Forelimb muscle (tissue), 1 donor: ENCODE measurements at regions not wholly inside any gene's neighbourhood (a gene's known extent, or its start where the extent isn't known, plus 50 kb on each side); places are given as distances from the start of the nearest gene placed in this dataset.
"Not testable (repeated sequence)": the region's sequence is repeated elsewhere in the genome, so short reads cannot be mapped to it uniquely, and the experiment has no call there.

Source experiments
- DNase-seq: peaks from one replicate; pipeline ENCODE4 v3.0.0-alpha.2; 2013; ENCODE audit warnings: low read depth

DNA sequence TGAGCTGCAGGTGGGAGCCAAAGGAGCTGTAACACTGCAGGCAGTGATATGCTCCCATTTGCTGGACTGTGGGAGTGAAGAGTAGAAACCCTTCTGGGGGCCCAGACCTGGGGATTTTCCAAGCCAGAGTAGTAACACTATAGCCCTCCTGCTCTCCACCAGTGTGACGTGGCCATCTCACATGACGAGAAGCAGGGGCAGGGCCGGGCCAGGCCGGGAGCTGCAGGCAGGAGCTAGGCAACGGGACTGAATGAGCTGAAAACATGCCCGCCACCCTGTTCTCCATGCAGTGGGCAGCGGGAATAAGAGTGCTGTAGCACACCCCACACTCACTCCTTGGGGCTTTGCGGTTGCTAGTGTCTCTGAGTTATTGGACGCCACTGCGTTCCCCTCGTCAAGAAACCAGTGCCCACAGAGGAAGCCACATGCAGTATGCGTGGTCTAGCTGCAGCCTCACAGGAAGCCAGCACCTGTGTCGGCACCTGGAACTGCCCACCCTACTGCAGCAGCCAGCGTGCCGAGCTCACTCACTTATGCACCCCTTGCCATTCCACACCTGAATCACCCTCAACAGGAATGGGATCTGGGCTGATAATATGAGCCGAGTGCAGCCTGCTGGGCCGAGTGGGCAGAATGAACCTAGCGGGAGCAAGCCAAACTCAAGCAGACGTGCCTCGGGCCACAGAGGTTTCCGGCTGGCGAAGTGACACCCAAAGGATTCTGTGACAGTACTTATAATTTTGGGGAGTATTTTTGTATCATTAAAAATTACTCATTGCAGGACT is 1389.6 kb downstream of the KCNT2 start:
- no peak for DNase-seq

DNA sequence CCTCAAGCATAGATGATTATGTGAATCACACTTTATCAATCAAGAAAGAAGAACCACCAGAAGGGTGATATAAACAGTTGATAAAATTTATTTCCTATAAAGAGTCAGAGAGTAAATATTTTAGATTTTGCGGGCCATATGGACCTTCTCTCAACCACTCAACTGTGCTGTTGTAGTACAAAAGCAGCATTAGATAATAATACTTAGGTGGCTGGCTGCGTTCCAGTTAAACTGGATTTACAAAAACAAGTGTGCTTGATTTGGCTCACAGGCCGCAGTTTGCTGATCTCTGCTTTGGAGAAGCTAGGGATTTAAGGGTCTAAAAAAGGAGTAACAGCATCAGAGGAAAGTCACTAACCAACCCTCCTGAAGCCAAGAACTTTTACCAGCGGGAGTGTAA is 1406.0 kb downstream of the KCNT2 start:
- no peak for DNase-seq

DNA sequence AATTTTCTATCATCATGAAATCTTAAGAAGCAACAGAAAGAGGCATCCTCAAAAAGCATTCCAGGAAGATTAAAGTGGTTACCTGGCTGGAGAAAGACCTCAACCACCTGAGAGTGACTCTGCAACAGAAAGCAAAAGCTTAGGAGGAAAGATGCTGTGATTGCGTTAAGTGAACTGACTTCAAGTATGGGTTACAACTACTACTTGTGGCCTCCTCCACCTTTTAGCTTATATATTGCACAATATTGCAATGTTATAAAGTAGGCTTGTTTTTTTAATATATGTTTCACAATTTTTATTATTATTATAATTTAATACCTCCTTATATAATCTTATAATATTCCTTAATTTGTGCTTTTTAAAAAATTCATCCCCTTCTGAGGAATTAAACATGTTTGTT is 1407.5 kb downstream of the KCNT2 start:
- DNase-seq: no peak

GRCh38 chr1:195197116-195197515 is 1411.1 kb downstream of the KCNT2 start:
- no peak for DNase-seq

- DNase-seq: no peak
Observed at GRCh38 chr1:195195423-195196057, 1412.7 kb downstream of the KCNT2 start.

DNA sequence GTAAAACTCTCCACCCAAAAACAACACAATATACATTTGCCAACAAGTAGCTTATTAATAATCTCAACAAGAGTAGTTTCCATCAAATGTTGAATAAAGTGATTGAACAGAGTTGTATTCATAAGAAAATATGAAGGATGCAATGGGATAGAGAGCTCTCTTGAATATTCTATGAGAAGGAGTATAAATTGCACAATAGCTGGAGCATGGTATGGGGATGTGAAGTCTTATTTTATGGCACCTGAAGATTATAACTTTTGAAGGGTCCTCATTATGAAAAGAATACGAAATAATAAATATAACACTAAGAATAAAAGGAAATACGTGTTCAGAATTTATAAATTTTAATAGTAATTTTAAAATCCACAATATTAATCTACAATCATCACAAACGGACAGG is 1415.1 kb downstream of the KCNT2 start:
- no peak for DNase-seq

DNA sequence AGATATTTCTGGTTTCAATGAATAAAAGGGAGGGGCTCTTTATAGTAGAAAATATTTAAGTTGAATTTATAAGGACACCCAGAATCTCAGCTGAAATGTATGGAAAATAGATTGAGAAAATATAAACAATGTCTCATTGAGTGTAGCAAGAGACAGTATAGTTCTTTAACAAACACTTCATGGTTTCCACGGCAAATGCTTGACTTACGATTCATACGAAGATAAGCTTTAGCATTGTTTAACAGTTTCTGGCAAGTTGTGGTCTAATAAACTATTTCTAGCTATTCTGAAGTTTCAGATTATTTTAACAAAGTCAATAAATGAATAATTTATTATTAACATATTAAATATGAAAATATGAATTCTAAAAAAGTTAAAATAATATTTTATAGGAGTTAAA is 1419.4 kb downstream of the KCNT2 start:
- no peak for DNase-seq

DNA sequence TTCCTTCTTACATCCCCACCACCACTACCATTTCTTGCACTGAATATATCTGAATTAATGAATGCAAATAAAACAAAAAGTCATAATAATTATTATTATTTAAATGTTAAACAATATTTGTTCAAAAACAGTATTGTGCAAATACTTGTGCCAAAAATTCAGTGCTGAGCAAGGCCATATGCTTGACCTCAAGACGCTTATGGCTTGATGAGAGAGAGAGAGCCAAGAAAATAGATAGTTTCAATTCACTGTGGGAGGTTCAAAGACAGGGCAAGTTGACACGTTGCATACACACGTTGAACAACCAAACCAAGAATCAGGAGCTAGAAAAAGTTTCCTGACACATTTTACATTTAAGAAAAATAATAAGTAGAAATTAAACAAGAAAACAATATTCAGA is 1421.7 kb downstream of the KCNT2 start:
- no peak for DNase-seq

GRCh38 chr1:195185736-195186135 is 1422.5 kb downstream of the KCNT2 start:
- no peak for DNase-seq

GRCh38 chr1:195185321-195185720 is 1422.9 kb downstream of the KCNT2 start:
- DNase-seq: no peak

DNA sequence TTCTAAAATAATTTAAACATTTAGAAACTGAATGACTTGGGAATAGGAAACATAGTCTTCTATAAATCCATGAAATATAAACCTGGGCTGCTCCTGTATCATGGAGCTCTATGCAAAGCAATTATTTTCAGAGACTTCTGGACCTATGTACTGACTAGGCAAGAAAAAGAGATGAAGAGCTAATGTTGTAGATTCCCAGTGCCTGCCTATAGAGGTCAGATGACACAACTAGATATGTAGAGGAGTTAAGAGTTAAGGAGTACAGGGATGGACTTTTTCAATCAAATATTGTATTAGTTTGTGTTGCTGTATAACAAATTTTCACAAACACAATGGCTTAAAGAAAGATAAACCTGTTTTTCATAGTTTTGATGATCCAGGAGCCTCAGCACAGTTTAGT is 1434.5 kb downstream of the KCNT2 start:
- DNase-seq: no peak

DNA sequence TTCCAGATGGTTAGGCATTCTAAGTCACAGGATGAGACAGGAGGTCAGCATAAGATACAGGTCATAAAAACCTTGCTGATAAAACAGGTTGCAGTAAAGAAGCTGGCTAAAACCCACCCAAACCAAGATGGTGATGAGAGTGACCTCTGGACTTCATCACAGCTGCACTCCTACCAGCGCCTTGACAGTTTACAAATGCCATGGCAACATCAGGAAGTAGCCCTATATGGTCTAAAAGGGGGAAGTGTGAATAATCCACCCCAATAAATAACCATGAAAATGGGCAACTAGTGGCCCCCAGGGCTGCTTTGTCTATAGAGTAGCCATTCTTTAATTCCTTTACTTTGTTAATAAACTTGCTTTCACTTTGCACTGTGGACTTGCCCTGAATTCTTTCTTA is 1448.4 kb downstream of the KCNT2 start:
- DNase-seq: not testable (repeated sequence)

DNA sequence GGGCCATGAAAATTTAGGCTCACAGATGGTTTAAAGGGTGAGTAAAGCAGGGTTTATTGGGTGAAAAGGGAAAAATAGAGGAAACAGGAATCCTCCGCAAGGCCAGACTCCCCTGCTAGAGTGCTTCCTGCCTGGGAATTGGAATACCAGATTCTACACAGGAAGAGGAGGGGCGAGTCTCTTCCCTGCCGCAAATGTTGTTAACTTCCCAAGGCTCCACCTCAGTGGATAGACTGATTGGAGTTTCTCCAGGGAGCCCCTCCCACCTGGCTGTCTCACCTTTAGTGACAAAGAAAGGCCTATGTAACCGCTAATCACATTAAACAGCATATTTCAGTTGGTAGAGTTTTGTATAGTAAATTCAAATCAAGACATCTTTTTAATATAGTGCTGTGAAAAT is 1450.1 kb downstream of the KCNT2 start:
- DNase-seq: no peak

DNA sequence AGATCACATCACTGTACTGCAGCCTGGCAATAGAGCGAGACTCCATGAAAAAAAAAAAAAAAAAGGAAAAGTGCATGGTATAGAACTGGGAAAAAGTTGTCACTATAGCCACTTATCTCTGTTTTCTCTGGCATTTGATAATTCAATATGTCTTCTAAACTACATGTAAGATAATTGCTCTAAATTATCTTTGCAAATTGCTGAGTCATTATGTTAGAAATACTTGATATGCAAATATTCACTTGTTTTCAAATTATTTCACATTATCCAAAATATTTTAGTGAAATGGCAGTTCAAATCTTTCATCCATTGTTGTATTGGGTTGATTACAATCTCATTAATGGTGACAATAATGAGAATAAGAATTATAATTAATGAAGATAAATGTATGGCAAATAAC is 1455.1 kb downstream of the KCNT2 start:
- no peak for DNase-seq

- DNase-seq: no peak
Observed at GRCh38 chr1:195150768-195151167, 1457.5 kb downstream of the KCNT2 start.

GRCh38 chr1:195141294-195141693 is 1466.9 kb downstream of the KCNT2 start:
- no peak for DNase-seq

DNA sequence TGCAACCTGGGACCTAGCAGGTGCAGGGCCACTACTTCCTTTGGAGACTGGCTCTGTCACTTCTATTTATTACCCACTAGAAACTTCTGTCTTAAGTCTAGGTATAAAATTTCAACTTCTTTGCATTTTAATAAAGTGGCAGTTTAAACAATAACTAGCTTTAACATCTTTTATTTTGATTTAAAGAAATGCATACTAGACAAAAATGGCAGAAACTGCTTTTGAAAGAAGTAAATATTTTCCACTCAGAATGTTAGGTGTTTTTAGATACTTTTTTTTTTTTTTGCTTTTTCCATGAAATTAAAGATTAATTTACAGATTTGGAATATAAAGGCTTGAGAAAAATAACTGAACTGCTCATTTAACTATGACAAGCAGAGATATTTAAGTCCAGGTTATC is 1477.6 kb downstream of the KCNT2 start:
- DNase-seq: no peak

GRCh38 chr1:195122497-195122896 is 1485.7 kb downstream of the KCNT2 start:
- no peak for DNase-seq

- no peak for DNase-seq
Observed at GRCh38 chr1:195113471-195113870, 1494.8 kb downstream of the KCNT2 start.

DNA sequence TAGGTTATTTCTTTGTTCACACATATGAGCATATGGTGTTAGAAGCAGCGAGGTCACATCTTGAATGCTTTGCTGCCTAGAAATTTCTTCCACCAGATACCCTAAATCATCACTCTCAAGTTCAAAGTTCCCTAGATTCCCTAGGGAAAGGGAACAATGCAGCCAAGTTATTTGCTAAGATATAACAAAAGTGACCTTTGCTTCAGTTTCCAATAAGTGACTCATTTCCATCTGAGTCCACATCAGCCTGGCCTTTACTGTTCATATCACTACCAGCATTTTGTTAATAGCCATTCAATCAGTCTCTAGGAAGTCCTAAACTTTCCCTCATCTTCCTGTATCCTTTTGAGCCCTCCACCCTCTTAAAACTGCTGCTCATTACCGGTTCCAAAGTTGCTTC is 1502.5 kb downstream of the KCNT2 start:
- DNase-seq: no peak

DNA sequence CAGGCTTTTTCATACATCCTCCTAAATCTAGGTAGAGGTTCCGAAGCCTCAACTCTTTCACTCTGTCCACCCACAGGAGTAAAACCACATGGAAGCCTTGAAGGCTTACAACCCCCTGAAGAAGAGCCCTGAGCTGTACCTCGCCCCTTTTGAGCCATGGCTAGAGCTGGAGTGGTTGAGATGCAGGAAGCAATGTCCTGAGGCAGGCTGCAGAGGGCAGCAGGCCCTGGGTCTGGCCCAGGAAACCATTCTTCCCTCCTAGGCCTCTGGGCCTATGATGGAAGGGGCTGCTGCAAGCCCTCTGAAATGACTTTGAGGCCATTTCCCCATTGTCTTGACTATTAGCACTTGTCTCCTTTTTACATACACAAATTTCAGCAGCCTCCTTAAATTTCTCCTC is 1503.0 kb downstream of the KCNT2 start:
- DNase-seq: no peak

DNA sequence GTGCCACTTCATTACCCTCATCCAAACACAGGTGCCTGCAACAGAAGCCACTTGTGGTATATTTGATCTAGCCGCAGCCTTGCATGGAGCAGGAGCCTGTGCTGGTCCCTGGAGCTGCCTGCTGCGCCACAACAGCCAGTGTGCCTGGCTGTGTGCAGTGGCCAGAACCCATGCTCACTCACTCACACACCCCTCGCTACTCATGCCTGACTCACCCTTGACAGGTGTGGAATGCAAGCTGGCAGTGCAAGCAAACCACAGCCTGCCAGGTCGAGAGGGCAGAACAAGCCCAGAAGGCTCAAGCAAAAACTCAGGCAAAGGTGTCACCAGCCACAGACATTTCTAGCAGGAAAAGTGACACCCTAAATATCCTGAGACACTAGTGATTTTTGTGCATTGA is 1510.9 kb downstream of the KCNT2 start:
- no peak for DNase-seq

DNA sequence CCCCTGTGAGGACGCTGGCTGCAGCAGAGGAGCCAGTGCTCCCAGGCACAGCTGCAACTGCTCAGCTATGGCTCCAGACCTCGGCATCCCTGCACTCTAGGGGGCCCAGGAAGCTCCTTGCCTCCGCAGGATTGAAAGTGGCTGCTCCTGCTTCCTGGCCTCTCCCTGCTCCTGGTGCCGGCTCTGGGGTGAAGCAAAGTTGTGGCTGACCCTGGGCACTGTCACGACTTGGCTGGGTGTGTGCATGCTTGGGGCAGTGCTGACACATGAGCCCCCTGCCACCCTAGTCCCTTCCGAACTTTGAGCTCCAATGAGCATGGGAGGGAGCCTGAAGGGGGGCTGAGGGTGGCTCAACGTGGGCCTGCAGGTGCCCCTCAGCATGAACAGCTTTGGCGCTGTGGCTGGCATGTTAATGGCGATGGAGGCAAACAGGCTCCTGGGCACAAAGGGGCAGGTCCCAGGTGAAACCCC is 1512.2 kb downstream of the KCNT2 start:
- DNase-seq: no peak

DNA sequence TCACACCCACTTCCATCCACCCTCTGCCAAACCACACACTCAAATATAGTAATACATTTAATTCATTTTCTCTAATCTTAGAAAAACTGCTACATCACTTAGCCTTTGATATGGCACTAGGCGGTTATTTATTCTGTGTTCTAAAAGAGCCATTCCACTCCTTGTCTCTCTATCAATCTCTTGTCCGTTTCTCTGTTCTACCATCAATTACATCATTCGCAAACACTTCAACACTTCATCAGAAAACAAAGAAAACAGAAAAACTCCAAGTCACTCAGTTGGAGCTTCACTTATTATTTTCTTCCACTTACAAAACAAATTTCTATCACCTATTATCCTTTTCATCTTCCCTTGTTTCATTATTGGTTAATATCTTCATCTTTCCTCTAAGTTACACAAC is 1523.0 kb downstream of the KCNT2 start:
- DNase-seq: no peak
